ENCODE measurements at regions not wholly inside any gene's neighbourhood (a gene's known extent, or its start where the extent isn't known, plus 50 kb on each side); places are given as distances from the start of the nearest gene placed in this dataset.

DNA sequence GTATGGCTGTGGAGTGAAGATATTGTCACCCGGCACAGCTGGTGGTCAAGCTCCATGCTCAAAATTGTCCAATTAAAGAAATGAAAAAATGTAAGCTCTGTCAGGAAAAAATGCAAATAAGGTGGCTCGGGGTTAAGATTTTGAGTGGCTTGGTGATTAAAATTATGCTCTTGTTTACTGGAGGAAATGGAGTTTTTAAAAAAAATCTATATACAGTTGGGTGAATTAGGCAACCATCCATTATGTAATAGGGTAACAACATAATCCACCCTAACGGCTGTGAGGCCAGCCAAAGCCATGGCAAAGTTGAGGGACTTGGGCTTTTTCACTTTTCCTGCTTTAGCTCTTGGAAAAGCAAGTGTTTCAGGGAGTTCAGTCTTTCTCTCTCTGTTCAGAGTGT is 260.8 kb upstream of the HABP2 start:
- DNase-seq, result no peak

- DNase-seq, result no peak
Observed at GRCh38 chr10:113292743-113293142, 260.1 kb upstream of the HABP2 start.

GRCh38 chr10:113293167-113293566 is 259.7 kb upstream of the HABP2 start:
- no peak for DNase-seq

DNA sequence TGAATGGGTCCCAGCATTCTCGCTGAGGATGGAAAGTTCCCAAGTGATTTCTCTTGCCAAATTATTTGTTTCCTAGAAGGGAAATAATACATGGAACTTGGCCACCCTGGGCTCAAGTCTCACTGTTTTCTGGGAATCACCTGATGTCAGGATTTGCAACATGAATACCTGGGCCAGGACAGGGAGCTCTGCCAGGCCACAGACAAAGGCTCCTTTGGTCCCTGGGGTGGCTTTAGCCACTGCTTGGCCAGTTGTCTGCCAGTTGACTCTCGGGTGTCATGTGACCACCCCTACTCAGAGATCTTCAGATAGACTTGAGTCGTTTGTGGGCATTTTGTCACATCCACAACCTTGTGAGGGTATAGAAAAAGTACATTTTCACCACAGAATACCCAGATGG is 258.0 kb upstream of the HABP2 start:
- no peak for DNase-seq

GRCh38 chr10:113297226-113297625 is 255.6 kb upstream of the HABP2 start:
- no peak for DNase-seq

- DNase-seq, result no peak
Observed at GRCh38 chr10:113298616-113299015, 254.2 kb upstream of the HABP2 start.

DNA sequence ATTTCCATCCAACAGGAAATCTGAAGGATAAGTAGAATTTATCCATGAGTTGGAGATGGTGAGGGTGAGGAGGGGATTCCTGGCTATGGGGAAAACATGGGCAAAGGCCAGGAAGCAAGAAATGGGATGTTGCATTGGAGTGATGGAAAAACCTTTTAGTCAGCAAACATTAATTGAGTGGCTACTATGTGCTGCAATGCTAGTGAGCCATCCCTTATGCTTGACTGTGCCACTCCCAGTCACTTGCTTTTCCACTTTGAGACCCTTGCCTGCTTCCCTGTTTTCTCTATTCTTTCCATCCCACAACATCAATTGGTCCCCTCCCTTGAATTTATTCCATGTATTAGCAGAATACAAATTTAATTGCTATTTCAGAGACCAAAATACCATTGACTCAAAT is 252.7 kb upstream of the HABP2 start:
- no peak for DNase-seq

- no peak for DNase-seq
Observed at GRCh38 chr10:113300617-113301016, 252.2 kb upstream of the HABP2 start.

GRCh38 chr10:113301342-113301984 is 251.4 kb upstream of the HABP2 start:
- no peak for DNase-seq

DNA sequence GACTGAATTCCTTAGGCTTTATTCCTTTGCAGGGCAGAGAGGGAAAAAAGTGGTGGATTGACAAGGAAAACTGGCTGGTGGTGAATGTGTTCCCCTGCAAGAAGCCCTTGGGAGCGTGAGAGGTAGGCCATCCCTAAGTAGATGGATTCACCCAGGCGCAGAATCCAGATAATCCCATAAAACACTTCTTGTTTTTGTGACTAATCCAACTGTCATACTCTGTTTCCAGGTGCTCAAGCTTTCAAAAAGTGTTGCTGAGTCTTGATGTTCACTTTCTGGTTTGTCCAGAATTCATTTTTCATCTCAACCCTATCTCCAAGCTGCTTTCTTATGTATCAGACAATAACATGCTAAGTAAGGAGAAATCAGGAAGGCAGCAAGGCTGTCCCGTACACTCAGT is 250.8 kb upstream of the HABP2 start:
- no peak for DNase-seq

DNA sequence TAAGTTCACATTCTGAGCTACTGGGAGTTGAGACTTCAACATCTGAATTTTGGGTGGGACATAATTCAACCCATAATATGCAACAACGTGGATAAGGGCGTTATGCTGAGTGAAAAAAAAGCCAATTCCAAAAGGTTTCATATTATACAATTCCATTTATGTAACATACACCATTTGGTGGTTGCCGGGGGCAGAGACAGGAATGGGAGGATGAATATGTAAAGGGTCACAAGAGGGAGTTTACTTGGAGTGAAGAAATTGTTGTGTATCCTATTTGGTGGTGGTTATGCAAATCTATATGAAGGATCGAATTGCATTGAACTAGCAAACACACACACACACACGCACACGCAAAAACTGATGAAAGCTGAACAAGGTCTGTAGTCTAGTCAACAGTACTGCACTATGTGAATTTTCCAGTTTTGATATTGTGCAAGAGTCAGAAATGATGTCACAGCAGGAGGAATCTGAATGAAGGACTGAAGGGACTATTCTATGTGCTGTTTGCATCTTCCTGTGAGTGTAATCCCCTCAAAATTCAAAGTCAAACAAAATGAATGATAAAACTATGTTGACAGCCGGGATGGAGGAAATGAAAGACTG is 249.2 kb upstream of the HABP2 start:
- DNase-seq, result no peak

DNA sequence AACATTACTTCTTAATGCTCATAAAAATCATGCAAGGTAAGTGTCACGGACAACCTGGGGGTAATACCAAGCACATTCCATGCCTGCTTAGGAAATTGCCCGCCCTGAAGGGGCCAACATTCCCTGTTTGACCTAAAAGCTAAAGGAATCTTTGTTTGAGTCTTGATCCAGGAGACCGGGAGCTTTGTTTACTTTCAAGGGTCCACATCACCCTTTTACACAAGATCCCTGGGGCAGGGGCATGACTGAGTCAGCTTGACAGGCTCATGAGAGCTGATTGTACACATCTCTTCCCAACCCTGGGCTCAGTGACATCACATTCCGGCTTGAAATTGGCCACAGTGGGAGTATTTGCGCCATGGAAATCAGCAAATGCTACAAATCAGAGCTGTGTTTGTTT is 248.1 kb upstream of the HABP2 start:
- DNase-seq, result no peak

DNA sequence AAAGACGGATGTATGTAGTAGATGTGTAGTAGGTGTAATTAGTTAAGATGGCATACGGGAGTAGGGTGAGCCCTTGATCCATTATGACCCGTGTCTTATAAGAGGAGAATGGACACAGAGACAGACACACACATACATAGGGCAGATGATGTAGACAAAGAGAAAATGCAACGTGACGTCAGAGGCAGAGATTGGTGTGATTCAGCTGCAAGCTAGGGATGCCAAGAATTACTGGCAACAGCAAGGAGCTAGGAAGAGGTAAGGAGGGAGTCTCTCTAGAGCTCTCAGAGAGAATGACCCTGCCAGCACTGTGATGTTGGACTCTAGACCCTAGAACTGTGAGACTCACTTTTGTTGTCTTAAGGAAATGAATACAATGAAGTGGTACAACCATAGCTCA is 247.0 kb upstream of the HABP2 start:
- DNase-seq, result no peak

DNA sequence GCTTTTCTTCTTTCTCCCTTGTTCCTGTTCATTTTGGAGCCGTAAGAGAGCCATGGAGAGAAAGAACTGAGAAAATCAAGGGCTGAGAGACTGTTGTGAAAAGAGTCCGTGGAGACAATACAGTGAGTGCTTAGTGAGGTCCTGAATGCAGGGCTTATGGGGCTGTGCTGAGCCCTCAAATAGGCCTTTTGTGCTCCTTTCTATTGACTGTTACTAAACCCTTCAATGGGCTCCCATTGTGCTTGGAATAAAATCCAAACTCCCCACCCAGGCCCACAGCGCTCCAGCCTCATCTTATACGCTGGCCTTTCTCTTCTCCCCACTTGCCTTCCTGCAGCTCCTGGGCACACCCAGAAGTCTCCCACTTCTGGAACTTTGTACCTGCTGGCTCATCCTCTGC is 243.1 kb upstream of the HABP2 start:
- no peak for DNase-seq

GRCh38 chr10:113310347-113310746 is 242.5 kb upstream of the HABP2 start:
- no peak for DNase-seq

- DNase-seq, result no peak
Observed at GRCh38 chr10:113313048-113313602, 239.7 kb upstream of the HABP2 start.

DNA sequence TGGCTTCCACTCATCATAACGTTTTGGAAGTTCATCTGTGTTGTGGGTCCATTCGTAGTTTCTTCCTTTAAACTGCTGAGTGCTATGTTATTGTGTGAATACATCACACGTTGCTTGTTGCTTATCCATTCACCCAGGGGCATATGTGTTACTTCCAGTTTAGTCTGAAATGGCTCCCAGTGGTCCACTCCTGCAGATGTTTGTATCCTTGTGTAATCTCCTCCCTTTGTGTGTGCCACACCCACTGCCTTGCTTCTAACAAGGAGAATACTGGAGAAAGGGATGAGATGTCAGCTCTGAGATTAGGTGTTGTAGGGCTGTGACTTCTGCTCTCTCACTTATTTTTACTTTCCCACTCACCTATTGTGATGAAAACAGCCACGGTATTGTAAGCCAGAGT is 239.1 kb upstream of the HABP2 start:
- no peak for DNase-seq

- no peak for DNase-seq
Observed at GRCh38 chr10:113316506-113316905, 236.3 kb upstream of the HABP2 start.

GRCh38 chr10:113317489-113317888 is 235.4 kb upstream of the HABP2 start:
- no peak for DNase-seq

DNA sequence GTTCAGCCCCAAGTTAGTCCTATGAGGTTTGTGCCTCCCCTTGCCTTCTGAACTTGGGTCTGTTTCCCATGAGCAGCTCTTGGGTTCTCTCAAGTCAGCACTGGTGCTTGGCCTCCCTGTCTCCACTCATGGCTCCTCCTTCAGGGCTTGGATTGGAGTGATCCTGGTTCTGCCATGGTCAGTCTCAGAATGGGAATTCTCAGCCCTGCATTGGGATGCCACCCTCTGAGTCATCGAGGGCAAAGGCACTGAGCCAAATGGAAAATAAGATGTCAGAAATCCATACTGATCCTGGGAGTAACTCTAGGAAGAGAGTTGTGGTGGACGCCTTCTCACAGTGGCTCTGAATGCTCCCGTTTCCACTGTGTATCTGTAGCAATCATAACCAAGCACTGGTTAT is 233.4 kb upstream of the HABP2 start:
- DNase-seq, result no peak

- peak; percentile 13 for DNase-seq
Observed at GRCh38 chr10:113320211-113320610, 232.6 kb upstream of the HABP2 start.

DNA sequence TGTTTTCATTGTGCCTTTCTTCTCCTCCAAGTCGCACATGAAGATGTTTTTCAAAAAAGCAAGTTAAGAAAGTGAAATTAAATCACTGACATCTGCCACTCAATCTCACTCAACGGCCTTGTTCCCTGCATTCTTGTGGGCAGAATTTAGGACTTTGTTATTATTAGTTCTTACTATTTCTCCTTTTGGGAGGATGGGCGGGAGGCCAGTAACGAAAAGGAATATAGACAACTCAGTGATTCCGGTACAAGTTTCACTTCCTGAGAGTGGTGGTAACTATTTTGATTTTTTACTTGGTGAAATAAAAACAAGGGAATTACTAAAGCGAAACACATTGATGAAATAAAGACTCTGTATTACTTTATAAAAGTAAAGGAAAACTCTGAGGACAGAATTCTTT is 231.9 kb upstream of the HABP2 start:
- peak; percentile 25 for DNase-seq

- DNase-seq, result no peak
Observed at GRCh38 chr10:113322843-113323242, 230.0 kb upstream of the HABP2 start.

DNA sequence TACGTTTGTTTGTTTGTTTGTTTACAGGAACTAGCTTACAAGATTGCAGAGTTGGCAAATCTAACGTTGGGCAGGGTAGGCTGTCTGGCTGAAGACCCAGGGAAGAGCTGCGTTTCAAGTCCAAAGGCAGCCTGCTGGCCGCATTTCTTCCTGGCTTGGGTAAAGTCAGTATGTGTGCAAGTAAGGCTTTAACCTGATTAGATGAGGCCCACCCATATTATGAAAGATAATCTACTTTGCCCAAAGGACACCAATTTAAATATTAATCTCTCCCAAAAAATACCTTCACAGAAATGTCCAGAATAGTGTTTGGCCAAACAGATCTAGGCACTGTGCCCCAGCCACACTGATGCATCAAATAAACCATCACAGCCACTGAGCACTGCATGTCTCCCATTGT is 228.9 kb upstream of the HABP2 start:
- no peak for DNase-seq
